ENCODE measurements at regions not wholly inside any gene's neighbourhood (a gene's known extent, or its start where the extent isn't known, plus 50 kb on each side); places are given as distances from the start of the nearest gene placed in this dataset.

DNA sequence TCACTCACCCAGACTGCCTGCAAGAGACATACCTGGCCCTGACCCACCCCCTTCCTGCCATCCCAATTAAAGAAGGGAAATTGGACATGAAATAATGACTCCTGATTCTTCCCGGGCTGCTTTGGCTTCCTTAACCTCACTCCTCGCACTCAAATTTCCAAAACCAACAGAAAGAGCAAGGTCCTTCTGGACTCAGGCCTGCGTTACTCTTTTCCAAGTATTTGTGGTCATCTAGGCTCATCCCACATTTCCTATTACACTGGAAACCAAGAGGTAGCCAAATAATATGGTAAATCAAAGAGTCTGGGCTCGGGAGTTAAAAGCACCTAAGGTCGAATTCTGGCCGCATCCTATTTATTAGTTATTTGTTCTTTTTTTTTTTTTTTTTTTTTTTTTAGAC is 359.3 kb downstream of the NPIPA8 start:
- TF ChIP-seq EZH2 (IDR thresholded peaks at IDR 0.05) (no peak), POLR2AphosphoS5 (IDR thresholded peaks at IDR 0.05; ENCODE audit: borderline replicate concordance, low read depth, low read length) (no peak), FOXP2 (optimal IDR thresholded peaks at IDR 0.05; ENCODE audit: control extremely low read depth, extremely low read length, insufficient read depth) (no peak)

All from SK-N-MC (cell line).